GM21390 (cell line): ENCODE measurements at regions not wholly inside any gene's neighbourhood (a gene's known extent, or its start where the extent isn't known, plus 50 kb on each side); places are given as distances from the start of the nearest gene placed in this dataset.
A peak's percentile ranks its signal among the peaks of the same experiment; 100 is the strongest.
"Not testable (repeated sequence)": the region's sequence is repeated elsewhere in the genome, so short reads cannot be mapped to it uniquely, and the experiment has no call there.

Source experiments
- ATAC-seq: cut with Tn5 transposase; IDR thresholded peaks from one replicate; pipeline ENCODE4 v1.9.1; 2021; ENCODE audit not compliant: unreplicated experiment

GRCh38 chr6:86118271-86118670 is 475.6 kb upstream of the SYNCRIP start:
- no peak for ATAC-seq

- ATAC-seq, result no peak
Observed at GRCh38 chr6:86107985-86108384, 465.3 kb upstream of the SYNCRIP start.

- no peak for ATAC-seq
Observed at GRCh38 chr6:86087954-86088353, 445.3 kb upstream of the SYNCRIP start.

- ATAC-seq, result no peak
Observed at GRCh38 chr6:86079938-86080337, 437.3 kb upstream of the SYNCRIP start.

- ATAC-seq, result no peak
Observed at GRCh38 chr6:86070151-86070550, 427.5 kb upstream of the SYNCRIP start.

- not testable (repeated sequence) for ATAC-seq
Observed at GRCh38 chr6:86065002-86065401, 422.3 kb upstream of the SYNCRIP start.

GRCh38 chr6:86057293-86057980 is 414.8 kb upstream of the SYNCRIP start:
- ATAC-seq, result not testable (repeated sequence)

GRCh38 chr6:86045038-86045437 is 402.4 kb upstream of the SYNCRIP start:
- no peak for ATAC-seq

- no peak for ATAC-seq
Observed at GRCh38 chr6:86042214-86042613, 399.5 kb upstream of the SYNCRIP start.

GRCh38 chr6:86031713-86032112 is 389.0 kb upstream of the SYNCRIP start:
- no peak for ATAC-seq

- no peak for ATAC-seq
Observed at GRCh38 chr6:86030875-86031274, 388.2 kb upstream of the SYNCRIP start.

GRCh38 chr6:86028776-86029175 is 386.1 kb upstream of the SYNCRIP start:
- no peak for ATAC-seq

GRCh38 chr6:86026890-86027289 is 384.2 kb upstream of the SYNCRIP start:
- not testable (repeated sequence) for ATAC-seq

- peak; percentile 75 for ATAC-seq
Observed at GRCh38 chr6:86017236-86017635, 374.6 kb upstream of the SYNCRIP start.

- ATAC-seq, result no peak
Observed at GRCh38 chr6:86016567-86016966, 373.9 kb upstream of the SYNCRIP start.

GRCh38 chr6:86016077-86016476 is 373.4 kb upstream of the SYNCRIP start:
- peak; percentile 46 for ATAC-seq

- ATAC-seq, result not testable (repeated sequence)
Observed at GRCh38 chr6:86012991-86013390, 370.3 kb upstream of the SYNCRIP start.

GRCh38 chr6:86010915-86011786 is 368.5 kb upstream of the SYNCRIP start:
- no peak for ATAC-seq

GRCh38 chr6:85997206-85997605 is 354.5 kb upstream of the SYNCRIP start:
- ATAC-seq, result peak; percentile 53

GRCh38 chr6:85996034-85996375 is 353.3 kb upstream of the SYNCRIP start:
- no peak for ATAC-seq

- ATAC-seq, result no peak
Observed at GRCh38 chr6:85995339-85996033, 352.8 kb upstream of the SYNCRIP start.

GRCh38 chr6:85986681-85987080 is 344.0 kb upstream of the SYNCRIP start:
- ATAC-seq, result no peak
